ENCODE measurements at regions not wholly inside any gene's neighbourhood (a gene's known extent, or its start where the extent isn't known, plus 50 kb on each side); places are given as distances from the start of the nearest gene placed in this dataset.

- intact Hi-C loops (cut with DNase I), result no loop called here
- Histone ChIP-seq H3K4me3 (ENCODE audit: low read length in 3 of 3) (no peak overlapping the region), H3K27me3 (ENCODE audit: control insufficient read depth, insufficient read depth, low read length) (no peaks in the 10 kb centered on the region), H3K9me3 (ENCODE audit: control insufficient read depth in 2 of 3, insufficient read depth in 1 of 3, low read length in 3 of 3) (no peaks in the 10 kb centered on the region), H3K36me3 (ENCODE audit: control insufficient read depth in 2 of 3, insufficient read depth in 3 of 3, low read length in 3 of 3) (no peaks in the 10 kb centered on the region), H3K4me1 (ENCODE audit: control insufficient read depth in 2 of 3, insufficient read depth in 2 of 3, low read depth in 1 of 3, low read length in 3 of 3) (no peaks in the 10 kb centered on the region), H3K27ac (ENCODE audit: low read depth in 2 of 2, low read length in 2 of 2) (no peak overlapping the region), H3K9ac (ENCODE audit: low read length in 3 of 3) (no peak overlapping the region)
- DNase-seq, result no peak
- FAIRE-seq, result no peak
- TF ChIP-seq, protein P1, sequence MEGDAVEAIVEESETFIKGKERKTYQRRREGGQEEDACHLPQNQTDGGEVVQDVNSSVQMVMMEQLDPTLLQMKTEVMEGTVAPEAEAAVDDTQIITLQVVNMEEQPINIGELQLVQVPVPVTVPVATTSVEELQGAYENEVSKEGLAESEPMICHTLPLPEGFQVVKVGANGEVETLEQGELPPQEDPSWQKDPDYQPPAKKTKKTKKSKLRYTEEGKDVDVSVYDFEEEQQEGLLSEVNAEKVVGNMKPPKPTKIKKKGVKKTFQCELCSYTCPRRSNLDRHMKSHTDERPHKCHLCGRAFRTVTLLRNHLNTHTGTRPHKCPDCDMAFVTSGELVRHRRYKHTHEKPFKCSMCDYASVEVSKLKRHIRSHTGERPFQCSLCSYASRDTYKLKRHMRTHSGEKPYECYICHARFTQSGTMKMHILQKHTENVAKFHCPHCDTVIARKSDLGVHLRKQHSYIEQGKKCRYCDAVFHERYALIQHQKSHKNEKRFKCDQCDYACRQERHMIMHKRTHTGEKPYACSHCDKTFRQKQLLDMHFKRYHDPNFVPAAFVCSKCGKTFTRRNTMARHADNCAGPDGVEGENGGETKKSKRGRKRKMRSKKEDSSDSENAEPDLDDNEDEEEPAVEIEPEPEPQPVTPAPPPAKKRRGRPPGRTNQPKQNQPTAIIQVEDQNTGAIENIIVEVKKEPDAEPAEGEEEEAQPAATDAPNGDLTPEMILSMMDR (IDR thresholded peaks at IDR 0.05; ENCODE audit: borderline replicate concordance, extremely low read depth, insufficient read depth), result no peak
Measured at GRCh38 chr7:18157233-18157632, 129.6 kb upstream of the PRPS1L1 start.

- Histone ChIP-seq H3K4me1 (ENCODE audit: control insufficient read depth in 2 of 3, insufficient read depth in 2 of 3, low read depth in 1 of 3, low read length in 3 of 3) (no peaks in the 10 kb centered on the region), H3K9me3 (ENCODE audit: control insufficient read depth in 2 of 3, insufficient read depth in 1 of 3, low read length in 3 of 3) (no peaks in the 10 kb centered on the region), H3K9ac (ENCODE audit: low read length in 3 of 3) (no peak overlapping the region), H3K27me3 (ENCODE audit: control insufficient read depth, insufficient read depth, low read length) (no peaks in the 10 kb centered on the region), H3K27ac (ENCODE audit: low read depth in 2 of 2, low read length in 2 of 2) (no peak overlapping the region), H3K36me3 (ENCODE audit: control insufficient read depth in 2 of 3, insufficient read depth in 3 of 3, low read length in 3 of 3) (no peaks in the 10 kb centered on the region), H3K4me3 (ENCODE audit: low read length in 3 of 3) (no peak overlapping the region)
- FAIRE-seq (no peak), DNase-seq (no peak)
- intact Hi-C loops (cut with DNase I), result no loop called here
- TF ChIP-seq, protein P1 (IDR thresholded peaks at IDR 0.05; ENCODE audit: borderline replicate concordance, extremely low read depth, insufficient read depth), result no peak
Measured at GRCh38 chr7:18162657-18163056, 135.0 kb upstream of the PRPS1L1 start.

DNA sequence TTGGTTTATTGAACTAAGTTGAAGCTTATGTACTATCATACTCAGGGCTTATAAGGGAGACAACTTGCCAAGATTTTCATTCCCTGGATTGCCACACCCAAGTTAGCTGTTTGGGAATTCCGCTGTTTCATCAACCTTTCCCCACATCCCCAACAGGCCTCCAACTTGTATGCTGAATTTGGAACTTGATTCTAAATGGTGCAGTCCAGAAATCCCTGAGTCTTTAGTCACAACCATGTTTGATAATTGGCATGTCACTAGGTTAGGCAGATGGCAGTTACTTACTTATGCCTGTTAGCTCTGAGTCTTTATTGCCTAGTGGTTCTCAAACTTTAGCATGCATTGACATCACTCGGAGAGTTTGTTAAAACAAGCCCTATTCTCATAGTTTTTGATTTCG, 135.4 kb upstream of the PRPS1L1 start:
- TF ChIP-seq, protein P1 (IDR thresholded peaks at IDR 0.05; ENCODE audit: borderline replicate concordance, extremely low read depth, insufficient read depth), result no peak
- H3K27ac ChIP-seq (ENCODE audit: low read depth in 2 of 2, low read length in 2 of 2), result no peak overlapping the region
- no peaks in the 10 kb centered on the region for H3K27me3 ChIP-seq (ENCODE audit: control insufficient read depth, insufficient read depth, low read length)
- FAIRE-seq, result no peak
- no peaks in the 10 kb centered on the region for H3K36me3 ChIP-seq (ENCODE audit: control insufficient read depth in 2 of 3, insufficient read depth in 3 of 3, low read length in 3 of 3)
- no peaks in the 10 kb centered on the region for H3K4me1 ChIP-seq (ENCODE audit: control insufficient read depth in 2 of 3, insufficient read depth in 2 of 3, low read depth in 1 of 3, low read length in 3 of 3)
- intact Hi-C loops (cut with DNase I), result no loop called here
- DNase-seq, result no peak
- H3K9ac ChIP-seq (ENCODE audit: low read length in 3 of 3), result no peak overlapping the region
- no peaks in the 10 kb centered on the region for H3K9me3 ChIP-seq (ENCODE audit: control insufficient read depth in 2 of 3, insufficient read depth in 1 of 3, low read length in 3 of 3)
- no peak overlapping the region for H3K4me3 ChIP-seq (ENCODE audit: low read length in 3 of 3)

DNA sequence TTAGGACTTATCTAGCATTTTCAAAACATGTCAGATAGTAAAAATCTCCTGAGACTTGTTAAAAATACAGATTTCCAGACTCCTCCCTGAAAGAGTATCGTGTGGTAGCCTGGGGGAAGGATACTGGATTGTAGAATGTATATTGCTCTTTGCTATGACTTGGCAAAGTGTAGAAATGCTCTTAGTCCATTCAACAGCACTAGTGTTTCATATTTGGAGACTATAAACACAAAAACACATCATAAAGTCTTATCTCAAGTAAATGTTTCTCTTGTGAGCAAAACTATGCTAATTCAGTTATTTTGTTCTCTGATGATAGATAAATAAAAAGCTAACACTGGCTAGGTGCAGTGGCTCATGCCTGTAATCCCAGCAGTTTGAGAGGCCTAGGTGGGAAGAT, 137.5 kb upstream of the PRPS1L1 start:
- Histone ChIP-seq H3K4me3 (ENCODE audit: low read length in 3 of 3) (no peak overlapping the region), H3K4me1 (ENCODE audit: control insufficient read depth in 2 of 3, insufficient read depth in 2 of 3, low read depth in 1 of 3, low read length in 3 of 3) (no peaks in the 10 kb centered on the region), H3K27me3 (ENCODE audit: control insufficient read depth, insufficient read depth, low read length) (no peaks in the 10 kb centered on the region), H3K27ac (ENCODE audit: low read depth in 2 of 2, low read length in 2 of 2) (no peak overlapping the region), H3K9ac (ENCODE audit: low read length in 3 of 3) (no peak overlapping the region), H3K9me3 (ENCODE audit: control insufficient read depth in 2 of 3, insufficient read depth in 1 of 3, low read length in 3 of 3) (no peaks in the 10 kb centered on the region), H3K36me3 (ENCODE audit: control insufficient read depth in 2 of 3, insufficient read depth in 3 of 3, low read length in 3 of 3) (no peaks in the 10 kb centered on the region)
- intact Hi-C loops (cut with DNase I), result no loop called here
- TF ChIP-seq, protein P1 (IDR thresholded peaks at IDR 0.05; ENCODE audit: borderline replicate concordance, extremely low read depth, insufficient read depth), result no peak
- FAIRE-seq (no peak), DNase-seq (no peak)

All from kidney (tissue), 13 donors.